ENCODE measurements at regions not wholly inside any gene's neighbourhood (a gene's known extent, or its start where the extent isn't known, plus 50 kb on each side); places are given as distances from the start of the nearest gene placed in this dataset.
"Not testable (repeated sequence)": the region's sequence is repeated elsewhere in the genome, so short reads cannot be mapped to it uniquely, and the experiment has no call there.

- Histone ChIP-seq H3K27me3 (no peaks in the 10 kb centered on the region), H3K36me3 (no peaks in the 10 kb centered on the region), H3K4me3 (no peak overlapping the region), H3K9me3 (no peaks in the 10 kb centered on the region), H3K4me1 (no peaks in the 10 kb centered on the region), H3K27ac (no peak overlapping the region)
- in situ Hi-C loops (cut with MboI; ENCODE audit: low pct_ligation_motif_present in 1 of 4, low pct_unique_long_range_greater_than_20kb in 1 of 4, low sequenced_read_pairs in 3 of 4): no loop called here
- no peak for TF ChIP-seq POLR2AphosphoS5 (IDR thresholded peaks at IDR 0.05)
- TF ChIP-seq EP300 (IDR thresholded peaks at IDR 0.05; ENCODE audit: low read depth): no peak
- TF ChIP-seq POLR2A (IDR thresholded peaks at IDR 0.05): no peak
- TF ChIP-seq CTCF (IDR thresholded peaks at IDR 0.05): no peak
- no peak for DNase-seq
- intact Hi-C loops (cut with DNase I; ENCODE audit: low total_unique reads): loop anchor here (10.0 kb wide), 1 partner anchor 685 kb away; no protein-coding TSS in a partner anchor
- WGBS, 2 donors (ENCODE audit: low coverage in 1 of 2): 75% methylated on average over 1 to 3 of the region's 3 CpGs
Measured at GRCh38 chr10:25869609-25870008, 64.4 kb upstream of the MYO3A start.

DNA sequence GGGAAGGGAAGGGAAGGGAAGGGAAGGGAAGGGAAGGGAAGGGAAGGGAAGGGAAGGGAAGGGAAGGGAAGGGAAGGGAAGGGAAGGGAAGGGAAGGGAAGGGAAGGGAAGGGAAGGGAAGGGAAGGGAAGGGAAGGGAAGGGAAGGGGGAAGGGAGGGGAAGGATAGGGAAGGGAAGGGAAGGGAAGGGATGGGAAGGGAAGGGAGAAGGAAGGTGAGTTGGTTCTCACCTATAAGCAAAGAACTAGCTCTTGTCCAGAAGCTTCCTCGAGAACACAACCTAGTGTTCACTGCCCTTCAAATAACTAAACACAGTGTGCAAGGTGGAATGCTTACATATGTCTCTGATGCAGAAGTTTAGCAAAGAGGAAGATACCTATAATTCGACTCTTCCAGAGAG lies 59.6 kb upstream of the MYO3A start:
- H3K36me3 ChIP-seq; H3K9me3 ChIP-seq; in situ Hi-C loops (cut with MboI; ENCODE audit: low pct_ligation_motif_present in 1 of 4, low pct_unique_long_range_greater_than_20kb in 1 of 4, low sequenced_read_pairs in 3 of 4); H3K27me3 ChIP-seq; DNase-seq; H3K4me1 ChIP-seq; H3K27ac ChIP-seq; H3K4me3 ChIP-seq: not testable (repeated sequence)
- intact Hi-C loops (cut with DNase I; ENCODE audit: low total_unique reads): loop anchor here (10.0 kb wide), 1 partner anchor 680 kb away; no protein-coding TSS in a partner anchor
- WGBS, 2 donors (ENCODE audit: low coverage in 1 of 2): 39 to 56% methylated on average over 1 to 2 of the region's 2 CpGs

GRCh38 chr10:25875556-25876165 lies 58.4 kb upstream of the MYO3A start:
- Histone ChIP-seq H3K27me3 (no peaks in the 10 kb centered on the region), H3K4me3 (no peak overlapping the region), H3K27ac (no peak overlapping the region), H3K4me1 (no peaks in the 10 kb centered on the region), H3K9me3 (no peaks in the 10 kb centered on the region), H3K36me3 (no peaks in the 10 kb centered on the region)
- in situ Hi-C loops (cut with MboI; ENCODE audit: low pct_ligation_motif_present in 1 of 4, low pct_unique_long_range_greater_than_20kb in 1 of 4, low sequenced_read_pairs in 3 of 4) (loop anchor here in 2 of 4 donors (25.0 kb wide), 2 partner anchors 387 to 687 kb away; no protein-coding TSS in a partner anchor), intact Hi-C loops (cut with DNase I; ENCODE audit: low total_unique reads) (loop anchor here (10.0 kb wide), 1 partner anchor 679 kb away; no protein-coding TSS in a partner anchor)
- peak; percentile 75 for DNase-seq
- TF ChIP-seq POLR2A (IDR thresholded peaks at IDR 0.05): no peak
- peak; percentile 63 to 84 (median 78) for TF ChIP-seq CTCF (IDR thresholded peaks at IDR 0.05)
- no peak for TF ChIP-seq EP300 (IDR thresholded peaks at IDR 0.05; ENCODE audit: low read depth)
- 1 to 6% methylated on average over 7 of the region's 7 CpGs for WGBS, 2 donors (ENCODE audit: low coverage in 1 of 2)

GRCh38 chr10:25877296-25877695 lies 56.7 kb upstream of the MYO3A start:
- in situ Hi-C loops (cut with MboI; ENCODE audit: low pct_ligation_motif_present in 1 of 4, low pct_unique_long_range_greater_than_20kb in 1 of 4, low sequenced_read_pairs in 3 of 4): loop anchor here in 2 of 4 donors (25.0 kb wide), 2 partner anchors 385 to 685 kb away; no protein-coding TSS in a partner anchor

More at GRCh38 chr10:25877296-25877695, 56.7 kb upstream of the MYO3A start:
- Histone ChIP-seq H3K27ac (no peak overlapping the region), H3K36me3 (no peaks in the 10 kb centered on the region), H3K9me3 (no peaks in the 10 kb centered on the region), H3K27me3 (no peaks in the 10 kb centered on the region), H3K4me1 (no peaks in the 10 kb centered on the region), H3K4me3 (no peak overlapping the region)
- TF ChIP-seq CTCF (IDR thresholded peaks at IDR 0.05) (no peak), POLR2A (IDR thresholded peaks at IDR 0.05) (no peak), POLR2AphosphoS5 (IDR thresholded peaks at IDR 0.05) (no peak), EP300 (IDR thresholded peaks at IDR 0.05; ENCODE audit: low read depth) (no peak)
- no peak for DNase-seq
- intact Hi-C loops (cut with DNase I; ENCODE audit: low total_unique reads): loop anchor here (10.0 kb wide), 1 partner anchor 678 kb away; no protein-coding TSS in a partner anchor

Small RNAs in the stretch of these regions (small RNA-seq; reads per million reads assigned to genes)
- gene RNA5SP306: 0 to 0.42 (median 0.15) reads per million in 4 donors
- gene RNU6-632P: 0 reads per million in 4 donors
